ENCODE measurements at regions not wholly inside any gene's neighbourhood (a gene's known extent, or its start where the extent isn't known, plus 50 kb on each side); places are given as distances from the start of the nearest gene placed in this dataset.
"Not testable (repeated sequence)": the region's sequence is repeated elsewhere in the genome, so short reads cannot be mapped to it uniquely, and the experiment has no call there.

DNA sequence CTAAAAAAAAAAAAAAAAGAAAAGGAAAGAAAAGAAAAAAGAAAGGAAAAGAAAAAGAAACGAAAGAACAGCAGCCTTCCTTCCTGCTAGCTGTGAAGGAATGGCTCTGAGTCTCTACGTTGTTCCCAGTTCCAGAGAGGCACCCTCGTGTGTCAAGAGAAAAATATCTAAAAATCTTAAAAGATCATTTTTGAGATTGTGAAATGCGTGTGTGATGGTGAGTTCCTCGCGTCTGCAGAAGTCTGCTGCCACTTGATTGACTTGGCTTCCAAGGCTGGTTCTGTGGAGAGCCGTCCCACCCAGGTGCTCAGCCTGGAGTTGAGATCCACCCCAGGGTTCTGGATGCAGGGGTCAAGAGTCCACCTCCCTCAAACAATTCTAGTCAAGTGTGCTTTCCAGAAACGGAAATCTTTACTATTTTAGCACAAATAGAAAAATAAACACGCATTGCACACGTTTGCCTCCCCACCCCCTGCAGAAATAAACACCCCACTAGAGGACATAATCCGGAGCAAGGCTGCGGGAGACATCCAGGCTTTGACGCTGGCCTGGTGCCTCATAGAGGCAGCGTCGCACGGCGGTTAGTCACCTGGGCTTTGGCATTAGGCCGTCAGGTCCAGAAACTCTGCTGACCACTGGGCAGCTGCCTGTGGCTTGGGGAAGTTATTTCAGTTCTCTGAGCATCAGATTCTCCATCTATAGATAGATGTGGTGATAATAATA, 265.4 kb downstream of the FAM43A start:
- DNase-seq (ENCODE audit: low read depth) = no peak

DNA sequence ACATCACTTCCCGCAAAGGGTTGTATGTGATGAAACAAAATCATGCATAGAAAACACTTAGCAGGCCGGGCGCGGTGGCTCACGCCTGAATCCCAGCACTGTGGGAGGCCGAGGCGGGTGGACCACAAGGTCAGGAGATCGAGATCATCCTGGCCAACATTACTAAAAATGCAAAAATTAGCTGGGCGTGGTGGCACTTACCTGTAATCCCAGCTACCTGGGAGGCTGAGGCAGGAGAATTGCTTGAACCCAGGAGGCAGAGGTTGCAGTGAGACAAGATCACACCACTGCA, 265.9 kb downstream of the FAM43A start:
- not testable (repeated sequence) for DNase-seq (ENCODE audit: low read depth)

DNA sequence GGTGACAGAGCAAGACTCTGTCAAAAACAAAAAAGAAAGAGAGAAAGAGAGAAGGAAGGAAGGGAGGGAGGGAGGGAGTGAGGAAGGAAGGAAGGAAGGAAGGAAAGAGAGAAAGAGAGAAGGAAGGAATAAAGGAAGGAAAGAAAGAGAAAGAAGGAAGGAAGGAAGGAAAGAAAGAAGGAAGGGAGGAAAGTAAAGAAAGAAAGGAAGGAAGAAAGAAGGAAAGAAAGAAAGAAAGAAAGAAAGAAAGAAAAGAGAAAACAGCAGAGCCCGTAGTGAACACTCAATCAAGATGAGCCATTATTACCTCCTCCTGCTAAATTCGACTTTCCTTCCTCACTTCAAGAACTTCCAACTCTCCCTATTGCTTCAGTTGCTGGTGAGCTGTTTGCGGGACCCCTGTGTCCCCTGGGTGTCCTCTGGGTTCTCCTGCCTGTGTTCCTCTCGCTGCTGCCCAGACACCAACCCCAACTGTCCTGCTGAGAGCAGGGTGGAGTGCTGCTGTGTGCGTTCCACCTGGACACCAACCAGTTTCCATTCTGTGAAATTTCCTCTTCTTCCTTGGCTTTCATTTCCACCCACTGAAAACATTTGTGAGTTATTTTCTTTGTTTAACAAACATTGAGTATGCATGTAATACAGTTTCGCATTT, 266.4 kb downstream of the FAM43A start:
- DNase-seq (ENCODE audit: low read depth) = no peak

DNA sequence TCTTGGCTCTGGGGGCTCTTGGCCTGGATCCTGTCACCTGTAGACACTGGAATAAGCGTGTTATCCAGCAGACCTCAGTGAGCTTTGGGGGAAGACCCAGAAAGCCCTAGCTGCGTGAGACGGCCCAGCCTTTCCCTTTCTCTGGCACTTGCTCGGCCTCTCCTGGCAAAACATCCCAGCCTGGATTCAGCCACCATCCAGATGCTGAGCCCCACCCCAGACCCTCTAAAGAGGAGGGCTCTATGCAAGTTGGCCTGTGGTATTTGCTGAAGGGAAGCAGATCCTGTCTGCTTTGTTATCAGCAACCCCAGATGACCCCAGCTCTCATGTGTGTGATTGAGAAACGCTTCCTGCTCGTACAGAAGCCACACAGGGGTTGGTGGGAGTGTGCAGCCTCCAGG, 267.2 kb downstream of the FAM43A start:
- DNase-seq (ENCODE audit: low read depth) = no peak

DNA sequence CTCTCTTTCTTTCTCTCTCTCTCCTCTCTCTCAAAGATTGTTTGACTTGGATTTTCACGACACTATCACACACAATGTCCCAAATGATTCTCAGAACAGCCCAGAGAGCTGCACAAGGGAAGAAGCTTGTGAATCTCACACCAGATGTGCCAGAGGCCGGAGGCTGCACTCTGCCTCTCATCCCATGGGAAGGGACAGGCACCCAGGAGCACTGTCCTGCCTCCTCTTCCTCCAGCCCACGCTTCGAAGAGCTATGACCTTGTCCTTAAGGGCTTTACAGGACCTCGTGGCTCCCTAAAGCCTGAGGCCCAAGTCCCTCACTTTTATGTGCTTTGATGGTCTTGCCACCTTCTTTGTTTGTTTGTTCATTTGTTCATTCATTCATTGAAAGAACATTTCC, 267.6 kb downstream of the FAM43A start:
- no peak for DNase-seq (ENCODE audit: low read depth)

DNA sequence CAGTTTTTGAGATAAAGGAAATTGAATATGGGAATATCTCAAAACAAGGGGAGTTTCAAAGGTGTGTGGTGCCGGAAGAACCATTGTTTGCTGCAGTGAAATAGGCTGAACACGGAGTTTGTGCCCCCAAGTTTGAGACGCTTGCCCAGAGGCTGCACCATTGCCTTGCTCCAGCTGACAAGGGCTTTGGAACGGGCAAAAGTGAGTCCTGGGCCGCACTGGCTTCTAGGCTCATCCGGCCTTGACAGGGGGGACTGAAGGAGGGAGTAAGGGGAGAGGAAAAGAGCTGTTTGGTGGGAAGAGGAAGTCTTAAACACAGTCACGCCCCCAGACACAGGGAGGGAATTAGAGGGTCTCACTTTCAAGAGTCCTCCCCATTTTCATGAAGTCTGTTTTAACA, 269.9 kb downstream of the FAM43A start:
- DNase-seq (ENCODE audit: low read depth) = no peak

DNA sequence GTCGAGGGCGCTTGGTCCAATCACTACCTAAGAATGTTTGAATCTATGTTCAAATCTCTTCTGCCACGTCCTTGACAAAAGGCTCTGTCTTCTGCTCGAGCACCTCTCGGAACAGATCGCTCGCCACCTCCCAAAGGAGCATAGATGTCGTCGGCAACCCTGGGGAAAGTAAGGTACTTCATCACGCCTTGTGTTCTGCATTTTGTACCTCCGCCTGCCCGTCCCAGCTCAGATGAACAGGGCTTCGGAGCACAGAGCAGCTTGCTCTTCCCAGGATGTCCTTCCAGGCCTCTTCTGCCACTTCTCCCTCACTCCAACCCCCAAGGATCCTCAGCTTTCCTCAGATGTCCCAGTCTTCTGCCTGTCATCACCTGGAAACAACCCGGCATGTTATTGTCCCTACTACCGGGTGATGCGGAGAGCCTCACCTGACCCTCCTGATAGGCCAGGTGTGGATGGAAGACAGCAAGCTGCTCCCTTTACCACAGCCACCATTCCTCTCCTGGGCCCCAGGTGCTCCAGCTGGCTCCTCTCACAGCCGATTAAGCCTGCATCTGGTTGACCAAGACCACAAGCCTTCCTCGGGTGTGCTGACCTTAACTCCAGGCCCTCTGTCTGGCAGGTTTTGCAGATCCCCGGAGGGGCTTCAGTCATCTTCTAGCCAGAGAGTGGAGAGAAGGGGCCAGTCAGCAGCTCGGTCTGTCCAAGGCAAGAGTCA, 270.5 kb downstream of the FAM43A start:
- no peak for DNase-seq (ENCODE audit: low read depth)

DNA sequence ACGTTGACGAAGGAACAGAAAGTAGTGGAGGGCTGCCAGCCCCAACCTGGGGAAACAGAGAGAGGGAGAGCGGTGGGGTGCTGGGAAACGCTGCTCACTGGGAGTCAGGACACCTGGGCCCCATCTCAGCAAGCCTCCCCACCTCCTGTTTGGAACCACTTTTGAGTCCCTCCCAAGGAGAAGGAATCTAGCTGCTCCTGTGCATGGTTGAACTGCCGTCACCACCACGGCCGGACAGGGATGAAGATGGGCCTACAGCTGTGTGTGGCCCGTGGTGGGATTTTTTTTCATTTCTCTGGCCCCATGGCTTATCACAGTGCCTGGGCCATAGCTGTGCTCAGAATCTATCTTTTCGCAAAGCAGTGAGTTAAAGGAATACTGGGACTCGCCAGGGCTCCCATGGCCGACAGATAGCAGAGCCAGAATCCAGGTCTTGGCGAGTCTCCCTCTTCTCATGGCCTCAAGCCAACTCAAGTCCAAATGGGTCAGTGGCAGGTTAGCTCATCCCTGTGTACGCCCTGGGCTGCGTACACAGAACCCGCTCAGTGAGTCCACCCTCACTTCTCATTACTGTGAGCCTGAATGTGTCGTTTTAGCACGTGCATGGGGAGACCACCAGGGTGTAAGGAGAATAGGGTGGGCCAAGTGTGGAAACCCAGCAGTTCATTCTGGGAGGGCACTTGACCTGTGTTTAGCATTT, 271.2 kb downstream of the FAM43A start:
- no peak for DNase-seq (ENCODE audit: low read depth)

DNA sequence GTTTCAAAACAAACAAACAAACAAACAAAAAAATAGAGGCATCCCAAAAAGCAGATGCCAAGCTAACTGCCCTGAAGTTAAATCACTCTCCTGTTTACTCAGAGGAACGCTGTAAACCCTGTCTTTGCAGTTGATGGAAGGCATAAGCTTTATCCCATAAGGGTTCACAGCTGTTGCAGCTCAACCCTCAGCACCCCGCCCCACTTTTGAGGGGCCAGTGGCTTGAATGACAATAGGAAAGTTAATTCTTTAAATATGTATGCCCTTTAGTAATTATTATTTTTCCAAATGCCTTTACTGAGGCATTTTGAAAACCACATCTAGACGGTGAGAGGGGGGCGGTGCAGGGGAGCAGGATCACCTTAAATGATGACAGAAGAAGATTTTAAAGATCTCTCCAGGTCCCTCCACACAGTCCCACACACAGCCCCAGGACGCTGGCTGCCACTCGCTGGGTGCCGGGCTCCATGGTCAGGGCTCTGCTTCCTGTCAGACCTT, 272.1 kb downstream of the FAM43A start:
- no peak for DNase-seq (ENCODE audit: low read depth)

DNA sequence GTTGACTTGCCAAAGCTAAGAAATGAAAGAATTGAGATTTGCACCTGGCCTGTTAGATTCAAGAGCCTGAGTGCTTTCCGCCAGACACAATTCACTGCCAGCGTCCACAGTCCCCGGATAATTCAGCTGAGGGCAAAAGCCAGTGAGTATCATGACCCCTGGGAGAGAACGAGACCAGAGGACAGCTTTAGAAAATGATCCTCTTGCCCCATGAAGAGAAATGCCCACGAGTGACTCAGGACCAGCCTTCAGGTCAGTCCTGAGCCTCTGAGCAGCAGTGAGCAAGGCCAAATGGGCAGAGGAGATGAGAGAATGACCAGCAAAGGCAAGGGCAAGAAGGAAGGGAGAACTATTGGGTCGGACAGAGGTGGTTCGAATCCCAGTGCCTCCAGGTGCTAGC, 273.5 kb downstream of the FAM43A start:
- no peak for DNase-seq (ENCODE audit: low read depth)

DNA sequence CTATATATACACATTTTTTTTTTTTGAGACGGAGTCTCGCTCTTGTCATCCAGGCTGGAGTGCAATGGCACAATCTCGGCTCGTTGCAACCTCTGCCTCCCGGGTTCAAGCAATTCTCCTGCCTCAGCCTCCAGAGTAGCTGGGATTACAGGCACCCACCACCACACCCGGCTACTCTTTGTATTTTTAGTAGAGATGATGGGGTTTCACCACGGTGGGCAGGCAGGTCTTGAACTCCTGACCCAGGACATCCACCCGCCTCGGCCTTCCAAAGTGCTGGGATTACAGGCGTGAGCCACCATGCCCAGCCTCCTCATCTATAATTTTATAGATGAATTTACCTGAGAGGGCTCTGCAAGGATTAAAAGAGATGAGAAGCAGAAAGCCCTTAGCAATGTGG, 274.0 kb downstream of the FAM43A start:
- DNase-seq (ENCODE audit: low read depth) = not testable (repeated sequence)

DNA sequence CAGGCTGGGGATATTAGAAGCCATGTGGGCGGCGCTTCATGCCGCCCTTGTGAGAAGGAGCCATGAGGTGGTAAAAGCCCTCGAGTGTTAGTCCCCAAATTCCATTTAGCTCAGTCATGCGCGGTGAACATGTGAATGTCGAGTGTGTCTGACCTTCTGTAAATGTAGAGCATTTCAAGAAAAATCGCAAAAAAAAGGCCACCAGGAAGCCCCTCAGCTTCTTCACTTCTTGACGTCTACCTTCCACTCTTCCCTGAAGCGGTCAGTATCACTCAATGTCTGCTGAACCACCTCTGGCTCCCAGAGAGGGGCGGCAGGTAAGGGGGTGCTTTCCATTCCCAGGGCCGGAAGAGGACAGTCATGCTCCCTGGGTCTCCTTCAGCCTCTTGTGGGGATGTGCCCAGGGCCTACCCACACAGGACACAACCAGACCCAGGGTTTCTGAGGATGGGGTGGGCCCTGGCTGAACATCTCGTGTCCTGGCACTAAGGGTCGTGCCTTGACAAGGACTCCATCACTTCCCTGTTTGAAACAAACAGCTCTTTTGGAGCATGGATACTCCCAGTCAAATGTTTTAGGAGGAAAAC, 274.9 kb downstream of the FAM43A start:
- no peak for DNase-seq (ENCODE audit: low read depth)

DNA sequence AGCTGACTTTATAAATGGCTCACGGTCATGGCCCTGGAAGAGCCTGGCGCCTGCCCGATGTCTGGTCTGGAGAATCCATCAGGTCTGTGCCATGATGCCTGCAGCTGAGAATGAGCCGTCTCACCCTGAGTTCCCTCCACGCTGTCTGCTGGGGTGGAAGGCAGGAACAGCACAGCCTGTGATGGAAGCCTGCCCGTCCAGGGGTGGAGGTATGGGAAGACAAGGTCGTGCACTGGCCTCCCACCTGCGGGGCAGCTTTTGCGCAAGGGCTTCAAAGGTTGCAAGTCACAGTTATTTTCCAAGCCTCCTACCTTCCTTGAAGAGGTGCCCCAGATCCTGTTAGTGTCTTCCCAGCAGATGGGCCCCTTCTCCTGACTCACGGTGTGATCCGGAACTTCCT, 275.5 kb downstream of the FAM43A start:
- DNase-seq (ENCODE audit: low read depth) = no peak

DNA sequence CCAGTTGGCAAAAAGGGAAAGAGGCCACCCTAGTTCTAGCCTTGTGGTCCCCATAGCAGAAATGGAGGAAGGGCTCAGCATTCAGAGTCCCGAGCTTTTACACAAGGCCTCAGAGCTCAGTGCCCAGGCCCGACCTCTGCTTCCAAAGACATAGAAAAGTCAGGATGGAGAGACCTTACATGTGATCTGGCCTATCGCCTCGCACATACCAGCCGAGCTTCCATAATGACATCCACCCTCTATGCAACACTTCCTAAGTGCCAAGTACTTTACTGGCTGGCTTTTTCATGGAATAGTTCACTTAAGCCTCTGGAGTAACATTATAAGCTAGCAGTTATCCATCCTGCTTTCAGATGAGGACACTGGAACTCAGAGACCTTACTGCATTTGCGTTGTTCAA, 275.9 kb downstream of the FAM43A start:
- DNase-seq (ENCODE audit: low read depth) = no peak

DNA sequence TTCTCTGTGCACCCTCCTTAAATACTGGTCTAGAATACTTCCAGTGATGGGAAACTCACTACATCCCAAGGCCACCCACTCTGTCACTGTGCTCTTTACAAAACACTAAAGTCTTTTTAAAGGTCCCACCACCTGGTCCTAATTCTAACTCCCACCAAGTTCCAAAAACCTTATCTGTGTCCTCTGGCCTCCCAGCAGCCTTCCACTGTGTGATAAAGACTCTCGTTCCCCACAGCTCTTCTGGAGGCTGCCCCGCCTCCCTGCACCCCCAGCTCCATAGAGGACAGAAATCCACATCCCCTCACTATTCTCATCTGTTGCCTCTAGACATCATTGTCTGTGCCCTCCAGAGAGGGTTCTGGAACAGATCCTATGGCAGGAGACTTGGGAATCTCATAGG, 276.4 kb downstream of the FAM43A start:
- DNase-seq (ENCODE audit: low read depth) = no peak

DNA sequence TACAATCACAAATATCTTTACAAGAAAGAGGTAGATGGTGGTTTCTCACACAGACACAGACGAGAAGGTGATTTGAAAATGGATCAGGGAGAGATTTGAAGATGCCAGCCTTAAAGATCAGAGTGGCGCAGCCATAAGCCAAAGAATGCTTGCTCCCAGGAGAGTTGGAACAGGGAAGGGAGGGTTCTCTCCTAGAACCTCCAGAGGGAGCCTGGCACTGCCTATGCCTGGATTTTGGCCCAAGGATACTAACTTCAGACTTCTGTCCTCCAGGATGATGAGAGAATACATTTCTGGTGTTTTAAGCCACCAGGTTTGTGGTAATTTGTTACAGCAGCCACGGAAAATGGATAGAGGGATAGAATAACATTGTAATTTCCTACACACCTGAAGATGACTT, 279.1 kb downstream of the FAM43A start:
- no peak for DNase-seq (ENCODE audit: low read depth)

DNA sequence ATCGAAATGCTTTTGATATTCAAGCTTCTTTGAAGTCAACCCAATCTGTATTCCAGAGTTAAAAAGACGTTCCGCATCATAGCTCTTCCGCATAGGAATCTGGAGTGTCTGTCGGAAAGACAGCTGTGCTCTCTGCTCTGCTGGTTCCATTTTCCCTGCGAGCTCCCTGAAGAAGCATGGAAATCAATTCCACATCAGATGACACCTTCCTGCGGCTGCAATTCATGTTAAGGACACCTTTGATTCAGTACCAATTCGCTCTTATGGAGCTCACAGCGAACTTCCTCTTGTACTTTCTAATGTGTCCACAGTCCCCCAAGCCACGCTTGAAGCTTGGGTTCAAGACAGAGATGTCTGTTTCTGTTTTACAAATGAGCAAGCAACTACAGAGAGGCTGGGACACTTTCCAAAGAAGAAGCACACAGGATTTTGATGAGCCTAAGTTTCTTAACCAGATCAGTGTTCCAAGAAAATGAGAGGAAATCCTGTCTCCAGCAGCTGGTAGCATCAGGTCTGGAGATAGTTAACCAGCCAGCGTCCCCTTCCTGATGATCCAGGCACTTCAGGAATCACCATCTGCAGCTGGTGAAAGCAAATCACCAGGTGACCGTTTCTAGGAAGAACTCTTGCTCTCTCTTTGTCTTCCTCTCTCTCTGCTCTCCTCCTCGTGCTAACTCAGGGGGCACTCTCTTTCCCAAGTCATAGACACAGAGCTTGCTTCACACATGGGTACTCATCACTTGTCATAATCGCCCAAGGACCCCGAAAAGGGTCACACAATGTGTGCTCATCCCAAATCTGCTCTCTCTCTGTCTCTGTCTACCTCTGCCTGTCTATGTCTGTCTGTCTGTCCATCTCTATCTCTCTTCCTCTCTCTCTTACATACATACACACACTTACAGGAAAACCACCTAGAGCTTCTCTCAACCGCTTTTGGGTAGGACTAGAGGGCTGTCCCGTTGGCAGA, 281.8 kb downstream of the FAM43A start:
- no peak for DNase-seq (ENCODE audit: low read depth)

DNA sequence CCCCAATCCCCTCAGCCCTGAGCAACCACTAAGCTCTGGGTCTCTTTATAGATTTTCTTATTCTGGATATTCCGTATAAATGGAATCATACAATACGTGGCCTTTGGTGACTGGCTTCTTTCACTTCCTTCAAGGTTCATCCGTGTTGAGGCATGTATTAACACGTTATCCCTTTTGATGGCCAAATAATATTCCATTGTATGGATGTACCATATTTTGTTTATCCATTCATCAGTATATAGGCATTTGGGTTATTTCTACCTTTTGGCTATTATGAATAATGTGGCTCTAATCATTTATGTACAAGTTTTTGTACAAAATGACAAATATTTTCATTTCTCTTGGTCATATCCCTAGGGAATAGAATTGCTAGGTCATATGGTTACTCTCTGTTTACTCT, 284.4 kb downstream of the FAM43A start:
- no peak for DNase-seq (ENCODE audit: low read depth)

DNA sequence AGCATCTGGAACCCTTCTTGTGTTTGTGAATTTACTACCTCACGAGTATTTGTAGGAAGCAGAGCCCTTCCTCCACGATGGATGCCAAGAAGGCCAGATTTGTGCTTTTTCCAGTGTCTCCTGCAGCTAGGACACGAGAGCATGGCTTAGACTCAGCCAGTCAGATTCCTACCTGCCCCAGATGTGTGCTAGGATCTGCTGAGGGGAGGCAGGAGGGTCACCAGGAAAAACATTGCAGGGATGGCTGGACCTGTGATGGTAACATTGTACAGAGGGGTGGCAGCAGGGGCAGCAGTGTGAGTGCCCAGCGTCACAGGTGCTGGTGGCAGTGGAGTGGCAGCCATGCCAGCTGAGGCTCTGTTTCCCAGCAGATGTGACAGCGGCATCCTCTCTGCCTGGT, 285.3 kb downstream of the FAM43A start:
- DNase-seq (ENCODE audit: low read depth) = no peak

DNA sequence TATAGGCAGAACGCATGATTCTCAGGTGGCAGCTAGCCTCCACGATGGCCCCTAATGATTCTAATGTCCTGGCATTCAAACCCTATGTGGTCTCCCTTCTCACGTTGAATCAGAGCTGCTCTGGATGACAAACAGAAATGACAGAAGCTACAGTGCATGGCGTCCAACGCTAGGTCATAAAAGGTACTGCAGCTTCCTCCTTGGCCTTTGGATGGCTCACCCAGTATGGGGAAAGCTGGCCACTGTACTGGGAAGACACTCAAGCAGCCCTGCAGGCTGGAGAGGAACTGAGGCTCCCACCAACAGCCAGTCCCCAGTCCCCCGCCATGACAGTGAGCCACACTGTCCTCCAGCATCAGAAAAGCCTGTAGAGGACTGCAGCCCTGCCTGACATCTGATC, 286.3 kb downstream of the FAM43A start:
- DNase-seq (ENCODE audit: low read depth) = no peak

DNA sequence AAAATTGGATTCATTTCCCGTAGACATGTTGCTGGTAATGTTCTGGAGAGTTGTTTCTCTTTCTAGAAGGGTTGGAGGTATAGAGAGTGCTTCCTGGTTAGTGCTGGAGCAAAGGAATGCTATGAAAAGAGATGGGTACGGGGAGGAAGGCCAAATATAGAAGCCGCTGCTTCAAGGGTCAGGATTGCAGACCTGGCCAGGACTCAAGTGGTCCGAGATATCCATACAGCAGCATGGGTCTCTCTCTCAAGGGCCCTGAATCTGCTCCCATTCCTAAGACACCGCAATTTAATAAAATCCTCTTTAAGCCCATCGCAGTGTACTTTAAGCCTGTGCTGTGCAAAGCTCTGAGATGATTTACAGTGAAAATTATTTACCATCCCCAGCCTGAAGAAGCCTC, 287.0 kb downstream of the FAM43A start:
- no peak for DNase-seq (ENCODE audit: low read depth)
